Retinal pigment epithelial cell (primary cell): ENCODE measurements at regions not wholly inside any gene's neighbourhood (a gene's known extent, or its start where the extent isn't known, plus 50 kb on each side); places are given as distances from the start of the nearest gene placed in this dataset.

Source experiments
- DNase-seq: peaks from one replicate; pipeline ENCODE4 v3.0.0-alpha.2; 2010; ENCODE audit warnings: low read depth
- H3K4me3 ChIP-seq: 2 replicates; pipeline ENCODE4 v1.5.1; 2011; ENCODE audit warnings: mild to moderate bottlenecking, low read length, control low read depth, moderate library complexity
- CTCF ChIP-seq: conservative IDR thresholded peaks from 2 replicates; pipeline ENCODE4 v1.5.1; 2011; ENCODE audit warnings: low read depth, low read length, control low read depth, inconsistent platforms

GRCh38 chr6:15194453-15194852 is 51.4 kb upstream of the JARID2 start:
- H3K4me3 ChIP-seq, result no peak overlapping the region
- DNase-seq, result no peak
- TF ChIP-seq CTCF, result no peak
